OCI-LY3 (cell line): ENCODE measurements at regions not wholly inside any gene's neighbourhood (a gene's known extent, or its start where the extent isn't known, plus 50 kb on each side); places are given as distances from the start of the nearest gene placed in this dataset.

Experiments
- H2AFZ ChIP-seq: fragments of 200-600, 300-600 bp; shearing (Covaris generic); 2 replicates; pipeline ENCODE4 v1.6.0; 2014; ENCODE audit warnings: antibody characterized with exemption, low read depth, low read length
- H3K27ac ChIP-seq: fragments of 200-600, 300-600 bp; sonication (generic); 2 replicates; pipeline ENCODE4 v1.5.1; 2014; ENCODE audit warnings: mild to moderate bottlenecking, low read length, moderate library complexity, mixed read lengths
- H3K27me3 ChIP-seq: fragments of 200-600, 300-600 bp; sonication (generic); 2 replicates; pipeline ENCODE4 v1.6.1; 2014; ENCODE audit warnings: low read depth, low read length, mixed read lengths
- H3K36me3 ChIP-seq: fragments of 200-600, 300-600 bp; sonication (generic); replicated peaks from 2 replicates; pipeline ENCODE3; 2014; ENCODE audit warnings: low read depth, low read length, mixed read lengths
- H3K4me1 ChIP-seq: fragments of 300-600, 200-600 bp; sonication (generic); 2 replicates; pipeline ENCODE4 v1.6.1; 2014; ENCODE audit warnings: low read length, mixed read lengths
- H3K4me2 ChIP-seq: fragments of 200-600, 300-600 bp; sonication (generic); 2 replicates; pipeline ENCODE4 v1.6.1; 2014; ENCODE audit warnings: low read length, mixed read lengths
- H3K4me3 ChIP-seq: fragments of 300-600, 200-600 bp; sonication (generic); 2 replicates; pipeline ENCODE4 v1.5.1; 2014; ENCODE audit warnings: antibody characterized with exemption, mild to moderate bottlenecking, low read length, moderate library complexity
- H3K79me2 ChIP-seq: fragments of 300-600, 200-600 bp; shearing (Covaris generic); 2 replicates; pipeline ENCODE4 v1.6.1; 2014; ENCODE audit warnings: mild to moderate bottlenecking, low read length, mixed read lengths
- H3K9ac ChIP-seq: fragments of 300-600, 200-600 bp; shearing (Covaris generic); 2 replicates; pipeline ENCODE4 v1.6.0; 2014; ENCODE audit warnings: mild to moderate bottlenecking, low read length, moderate library complexity
- H3K9me3 ChIP-seq: fragments of 200-600, 300-600 bp; shearing (Covaris generic); 2 replicates; pipeline ENCODE4 v1.6.1; 2014; ENCODE audit warnings: low read length, mixed read lengths; ENCODE audit not compliant: insufficient read depth
- H4K20me1 ChIP-seq: fragments of 200-600, 300-600 bp; sonication (generic); 2 replicates; pipeline ENCODE4 v1.6.1; 2016; ENCODE audit warnings: low read length, mixed read lengths; ENCODE audit not compliant: insufficient read depth
- CTCF ChIP-seq: fragments of 200-600, 300-600 bp; sonication (generic); IDR thresholded peaks from 2 replicates; pipeline ENCODE4 v1.5.1; 2014; ENCODE audit warnings: antibody characterized with exemption, low read length, low read depth
- EZH2phosphoT487 ChIP-seq: fragments of 200-600 bp; shearing (Covaris generic); IDR thresholded peaks from 2 replicates; pipeline ENCODE4 v1.6.1; 2018; ENCODE audit warnings: antibody characterized with exemption, mixed run types, low read depth

GRCh38 chr9:91134608-91135007 is 227.1 kb downstream of the AUH start:
- Histone ChIP-seq H3K36me3 (no peaks in the 10 kb centered on the region), H3K4me2 (no peak overlapping the region), H3K79me2 (no peaks in the 10 kb centered on the region), H3K4me3 (no peak overlapping the region), H3K27me3 (peaks cover 51% of the 10 kb centered on the region), H3K27ac (no peak overlapping the region), H4K20me1 (no peaks in the 10 kb centered on the region), H2AFZ (no peak overlapping the region), H3K9ac (no peak overlapping the region), H3K9me3 (no peaks in the 10 kb centered on the region), H3K4me1 (no peaks in the 10 kb centered on the region)
- TF ChIP-seq CTCF (no peak), EZH2phosphoT487 (no peak)

GRCh38 chr9:91137391-91137790 is 224.3 kb downstream of the AUH start:
- no peak overlapping the region for H3K4me3 ChIP-seq
- H3K79me2 ChIP-seq, result no peaks in the 10 kb centered on the region
- H3K9me3 ChIP-seq, result no peaks in the 10 kb centered on the region
- H2AFZ ChIP-seq, result no peak overlapping the region
- no peaks in the 10 kb centered on the region for H3K36me3 ChIP-seq
- H3K4me1 ChIP-seq, result no peaks in the 10 kb centered on the region
- no peak overlapping the region for H3K27ac ChIP-seq
- peaks cover 54% of the 10 kb centered on the region for H3K27me3 ChIP-seq
- no peaks in the 10 kb centered on the region for H4K20me1 ChIP-seq
- no peak for TF ChIP-seq CTCF
- H3K4me2 ChIP-seq, result no peak overlapping the region
- no peak overlapping the region for H3K9ac ChIP-seq

GRCh38 chr9:91138760-91139159 is 223.0 kb downstream of the AUH start:
- no peaks in the 10 kb centered on the region for H3K4me1 ChIP-seq
- no peak overlapping the region for H3K4me3 ChIP-seq
- TF ChIP-seq EZH2phosphoT487, result no peak
- no peak overlapping the region for H3K27ac ChIP-seq
- no peak overlapping the region for H2AFZ ChIP-seq
- H3K27me3 ChIP-seq, result peaks cover 66% of the 10 kb centered on the region
- no peaks in the 10 kb centered on the region for H4K20me1 ChIP-seq
- H3K4me2 ChIP-seq, result no peak overlapping the region
- no peaks in the 10 kb centered on the region for H3K36me3 ChIP-seq
- H3K9me3 ChIP-seq, result no peaks in the 10 kb centered on the region
- no peaks in the 10 kb centered on the region for H3K79me2 ChIP-seq
- no peak overlapping the region for H3K9ac ChIP-seq

GRCh38 chr9:91141407-91141965 is 220.2 kb downstream of the AUH start:
- Histone ChIP-seq H3K27me3 (peaks cover 75% of the 10 kb centered on the region), H3K4me3 (no peak overlapping the region), H3K36me3 (no peaks in the 10 kb centered on the region), H4K20me1 (peaks cover 8% of the 10 kb centered on the region; the same call in 1 of the 2 replicates), H3K27ac (no peak overlapping the region), H3K79me2 (no peaks in the 10 kb centered on the region), H3K9me3 (no peaks in the 10 kb centered on the region), H2AFZ (no peak overlapping the region), H3K4me1 (no peaks in the 10 kb centered on the region), H3K4me2 (no peak overlapping the region), H3K9ac (no peak overlapping the region)
- TF ChIP-seq CTCF, result no peak
- TF ChIP-seq EZH2phosphoT487, result no peak
